ENCODE measurements at regions not wholly inside any gene's neighbourhood (a gene's known extent, or its start where the extent isn't known, plus 50 kb on each side); places are given as distances from the start of the nearest gene placed in this dataset.

DNA sequence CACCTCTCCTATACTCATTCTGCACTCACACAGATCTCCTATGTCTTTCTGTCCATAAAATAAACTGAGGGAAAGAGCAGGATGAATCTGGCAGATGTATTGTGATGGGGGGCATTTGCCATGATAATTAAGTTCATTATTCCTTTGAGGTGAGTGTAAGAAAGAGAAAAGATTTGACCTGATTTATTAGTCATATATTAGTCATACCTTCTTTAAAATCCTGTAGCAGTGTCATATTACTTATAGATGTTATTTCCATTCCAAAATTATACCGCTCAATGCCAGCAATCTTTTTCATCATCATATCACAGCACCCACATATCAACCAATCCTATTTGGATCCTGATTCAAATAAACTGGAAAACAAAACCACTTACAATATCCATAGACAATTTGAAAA lies 733.3 kb upstream of the SLC35B3 start:
- FAIRE-seq (no peak), DNase-seq (ENCODE audit: insufficient read length, low spot score) (no peak)
- TF ChIP-seq, protein P1, sequence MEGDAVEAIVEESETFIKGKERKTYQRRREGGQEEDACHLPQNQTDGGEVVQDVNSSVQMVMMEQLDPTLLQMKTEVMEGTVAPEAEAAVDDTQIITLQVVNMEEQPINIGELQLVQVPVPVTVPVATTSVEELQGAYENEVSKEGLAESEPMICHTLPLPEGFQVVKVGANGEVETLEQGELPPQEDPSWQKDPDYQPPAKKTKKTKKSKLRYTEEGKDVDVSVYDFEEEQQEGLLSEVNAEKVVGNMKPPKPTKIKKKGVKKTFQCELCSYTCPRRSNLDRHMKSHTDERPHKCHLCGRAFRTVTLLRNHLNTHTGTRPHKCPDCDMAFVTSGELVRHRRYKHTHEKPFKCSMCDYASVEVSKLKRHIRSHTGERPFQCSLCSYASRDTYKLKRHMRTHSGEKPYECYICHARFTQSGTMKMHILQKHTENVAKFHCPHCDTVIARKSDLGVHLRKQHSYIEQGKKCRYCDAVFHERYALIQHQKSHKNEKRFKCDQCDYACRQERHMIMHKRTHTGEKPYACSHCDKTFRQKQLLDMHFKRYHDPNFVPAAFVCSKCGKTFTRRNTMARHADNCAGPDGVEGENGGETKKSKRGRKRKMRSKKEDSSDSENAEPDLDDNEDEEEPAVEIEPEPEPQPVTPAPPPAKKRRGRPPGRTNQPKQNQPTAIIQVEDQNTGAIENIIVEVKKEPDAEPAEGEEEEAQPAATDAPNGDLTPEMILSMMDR (IDR thresholded peaks at IDR 0.05; ENCODE audit: insufficient read depth, missing control alignments), result no peak

DNA sequence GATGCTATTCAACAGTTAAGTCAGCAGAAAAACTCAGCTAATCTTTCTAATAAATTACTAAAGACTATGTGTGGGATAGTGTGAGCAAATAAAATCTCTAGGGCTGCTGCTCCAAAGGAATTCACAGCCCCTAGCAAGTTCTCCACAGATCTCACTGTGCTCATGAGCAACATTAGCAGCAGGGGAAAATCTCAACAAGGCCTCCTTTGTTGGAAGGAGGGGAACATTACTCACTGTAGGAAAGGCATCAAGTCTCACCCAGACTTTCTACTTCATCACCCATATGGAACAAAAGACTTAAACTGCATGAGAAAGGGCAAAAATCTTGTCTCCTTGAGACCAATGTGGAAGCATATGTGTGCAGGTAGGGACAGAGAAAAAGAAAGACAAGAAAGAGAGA lies 726.4 kb upstream of the SLC35B3 start:
- TF ChIP-seq, protein P1 (IDR thresholded peaks at IDR 0.05; ENCODE audit: insufficient read depth, missing control alignments), result no peak
- FAIRE-seq (no peak), DNase-seq (ENCODE audit: insufficient read length, low spot score) (no peak)

DNA sequence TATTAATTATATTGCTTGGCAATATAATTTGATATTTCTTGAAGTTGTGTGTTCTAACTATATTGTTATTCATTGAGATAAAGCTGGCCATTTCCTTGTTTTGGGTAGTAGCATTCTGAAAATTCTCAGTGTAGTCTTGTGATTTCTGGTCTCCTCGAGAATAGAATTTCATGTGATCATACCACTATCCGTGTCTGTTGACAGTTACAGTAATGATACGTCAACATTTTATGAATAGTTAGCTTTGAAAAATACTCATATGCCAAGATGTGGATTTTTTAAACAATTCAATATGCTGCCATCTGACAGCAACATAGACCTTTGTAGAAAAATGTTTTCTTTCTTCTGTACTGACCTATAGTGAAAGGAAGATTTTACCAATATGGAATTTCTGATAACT lies 723.7 kb upstream of the SLC35B3 start:
- FAIRE-seq (no peak), DNase-seq (ENCODE audit: insufficient read length, low spot score) (no peak)
- TF ChIP-seq, protein P1 (IDR thresholded peaks at IDR 0.05; ENCODE audit: insufficient read depth, missing control alignments), result no peak

DNA sequence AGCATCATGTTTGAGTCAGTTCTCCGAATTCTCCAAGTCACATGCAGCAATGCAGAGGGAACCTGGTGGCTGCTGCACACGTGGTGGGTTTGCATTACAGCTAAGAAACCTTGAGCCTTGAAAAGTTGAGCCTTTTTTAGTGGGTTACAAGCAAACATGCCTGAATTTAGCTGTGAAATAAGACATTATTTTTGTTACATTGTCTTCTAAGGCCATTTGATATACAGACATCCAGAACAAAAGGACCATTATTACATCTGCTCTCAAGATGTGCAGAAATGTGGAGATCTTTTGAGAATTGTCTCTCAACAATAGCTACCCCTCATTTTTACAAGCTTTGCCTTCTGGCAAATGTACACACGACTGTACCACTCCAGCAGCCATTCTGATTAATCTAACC lies 720.5 kb upstream of the SLC35B3 start:
- TF ChIP-seq, protein P1 (IDR thresholded peaks at IDR 0.05; ENCODE audit: insufficient read depth, missing control alignments), result no peak
- FAIRE-seq (no peak), DNase-seq (ENCODE audit: insufficient read length, low spot score) (no peak)

DNA sequence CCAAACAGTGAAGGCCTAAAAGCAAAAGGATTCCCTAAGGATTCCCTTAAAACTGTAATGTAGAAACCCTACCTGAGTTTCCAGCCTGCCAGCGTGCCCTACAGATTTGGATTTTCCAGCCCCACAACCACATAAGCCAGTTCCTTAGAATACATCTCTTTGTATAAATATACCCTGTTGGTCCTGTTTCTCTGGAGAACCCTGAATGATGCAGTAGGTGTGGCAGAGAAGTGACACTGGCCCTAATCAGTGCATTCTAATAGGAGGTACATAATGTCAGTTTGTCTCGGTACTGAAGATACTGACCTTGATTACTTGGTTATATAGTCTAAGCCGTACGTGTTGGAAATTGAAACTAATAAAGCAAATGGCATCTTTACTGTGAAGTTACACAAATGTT lies 707.8 kb upstream of the SLC35B3 start:
- no peak for DNase-seq (ENCODE audit: insufficient read length, low spot score)
- FAIRE-seq, result no peak
- TF ChIP-seq, protein P1 (IDR thresholded peaks at IDR 0.05; ENCODE audit: insufficient read depth, missing control alignments), result no peak

DNA sequence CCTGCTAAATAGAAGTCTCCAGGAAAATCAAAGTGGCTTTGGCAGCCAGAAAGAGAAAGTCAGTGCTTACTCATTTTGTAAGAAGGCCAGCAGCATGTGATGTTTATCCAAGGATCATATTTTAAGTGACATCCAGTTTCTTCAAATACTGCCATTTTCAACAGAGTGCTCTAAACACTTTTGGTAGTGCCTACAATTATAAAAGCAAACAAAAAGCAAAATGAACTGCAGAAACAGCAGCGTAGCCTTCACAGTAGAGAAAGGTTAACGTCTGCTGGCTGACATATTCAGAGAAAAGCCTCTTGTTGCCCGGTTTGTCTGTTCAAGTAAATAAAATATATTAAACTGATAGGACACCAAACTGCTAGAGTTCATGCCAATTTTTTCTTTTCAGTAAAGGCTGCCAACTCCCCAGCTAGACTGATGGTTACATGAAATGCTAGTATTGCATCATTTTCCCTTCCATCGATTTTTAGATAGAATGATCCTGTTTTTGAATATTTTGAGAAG lies 705.7 kb upstream of the SLC35B3 start:
- no peak for FAIRE-seq
- TF ChIP-seq, protein P1 (IDR thresholded peaks at IDR 0.05; ENCODE audit: insufficient read depth, missing control alignments), result no peak
- no peak for DNase-seq (ENCODE audit: insufficient read length, low spot score)

DNA sequence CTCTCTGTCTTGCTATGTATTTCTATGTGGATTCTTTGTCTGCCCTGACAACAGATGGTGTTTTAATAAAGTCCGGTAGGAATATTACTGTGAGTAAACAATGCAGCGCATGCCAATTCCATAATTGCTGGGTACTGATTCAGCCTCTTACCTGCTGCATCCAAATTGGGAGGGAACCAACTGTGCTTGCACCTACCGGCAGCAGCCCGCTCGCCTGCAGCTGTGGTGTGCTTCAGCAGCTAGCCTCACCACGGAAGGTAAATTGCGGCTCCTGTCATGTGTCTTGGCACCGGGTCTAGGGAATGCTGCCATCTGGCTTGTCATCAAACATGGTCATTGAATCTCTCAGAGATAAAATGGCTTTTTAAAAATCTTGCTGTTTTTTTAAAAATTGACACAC lies 704.8 kb upstream of the SLC35B3 start:
- DNase-seq (ENCODE audit: insufficient read length, low spot score), result no peak
- TF ChIP-seq, protein P1 (IDR thresholded peaks at IDR 0.05; ENCODE audit: insufficient read depth, missing control alignments), result no peak
- no peak for FAIRE-seq

Measured in D721Med (cell line).